ENCODE measurements at regions not wholly inside any gene's neighbourhood (a gene's known extent, or its start where the extent isn't known, plus 50 kb on each side); places are given as distances from the start of the nearest gene placed in this dataset.

- Mint-ChIP-seq H3K9me3 (peaks cover 16% of the 10 kb centered on the region), H3K27me3 (ENCODE audit: low read depth, poor library complexity) (peaks cover 6% of the 10 kb centered on the region), H3K4me1 (peaks cover 7% of the 10 kb centered on the region), H3K36me3 (ENCODE audit: low read depth) (no peaks in the 10 kb centered on the region), H3K4me3 (no peak overlapping the region), H3K27ac (no peak overlapping the region)
- DNase-seq, result no peak
- no peak for TF ChIP-seq CTCF (IDR thresholded peaks at IDR 0.05)
These were observed 257.7 kb upstream of the SPOCK3 start for GRCh38 chr4:167492007-167492406.

- Mint-ChIP-seq H3K36me3 (ENCODE audit: low read depth) (no peaks in the 10 kb centered on the region), H3K4me1 (no peaks in the 10 kb centered on the region), H3K9me3 (peaks cover 6% of the 10 kb centered on the region), H3K27ac (no peak overlapping the region), H3K27me3 (ENCODE audit: low read depth, poor library complexity) (no peaks in the 10 kb centered on the region), H3K4me3 (no peak overlapping the region)
- no peak for TF ChIP-seq CTCF (IDR thresholded peaks at IDR 0.05)
- no peak for DNase-seq
These were observed 275.3 kb upstream of the SPOCK3 start for GRCh38 chr4:167509551-167509950.

- Mint-ChIP-seq H3K9me3 (no peaks in the 10 kb centered on the region), H3K27ac (no peak overlapping the region), H3K36me3 (ENCODE audit: low read depth) (no peaks in the 10 kb centered on the region), H3K4me3 (no peak overlapping the region), H3K27me3 (ENCODE audit: low read depth, poor library complexity) (peaks cover 3% of the 10 kb centered on the region), H3K4me1 (no peaks in the 10 kb centered on the region)
- TF ChIP-seq CTCF (IDR thresholded peaks at IDR 0.05), result no peak
- no peak for DNase-seq
These were observed 289.8 kb upstream of the SPOCK3 start for GRCh38 chr4:167524091-167524490.

GRCh38 chr4:167537761-167538160 lies 303.5 kb upstream of the SPOCK3 start:
- no peak overlapping the region for H3K4me3 Mint-ChIP-seq
- no peak for DNase-seq

GRCh38 chr4:167541286-167541685 lies 307.0 kb upstream of the SPOCK3 start:
- H3K27ac Mint-ChIP-seq, result no peak overlapping the region
- no peaks in the 10 kb centered on the region for H3K4me1 Mint-ChIP-seq
- H3K4me3 Mint-ChIP-seq, result no peak overlapping the region
- H3K36me3 Mint-ChIP-seq (ENCODE audit: low read depth), result no peaks in the 10 kb centered on the region
- H3K27me3 Mint-ChIP-seq (ENCODE audit: low read depth, poor library complexity), result no peaks in the 10 kb centered on the region
- no peak for TF ChIP-seq CTCF (IDR thresholded peaks at IDR 0.05)
- no peak for DNase-seq
- no peaks in the 10 kb centered on the region for H3K9me3 Mint-ChIP-seq

More at GRCh38 chr4:167537761-167538160, 303.5 kb upstream of the SPOCK3 start:
- Mint-ChIP-seq H3K27ac (no peak overlapping the region), H3K4me1 (no peaks in the 10 kb centered on the region), H3K9me3 (no peaks in the 10 kb centered on the region), H3K27me3 (ENCODE audit: low read depth, poor library complexity) (no peaks in the 10 kb centered on the region), H3K36me3 (ENCODE audit: low read depth) (no peaks in the 10 kb centered on the region)
- TF ChIP-seq CTCF (IDR thresholded peaks at IDR 0.05), result no peak

GRCh38 chr4:167544391-167544790 lies 310.1 kb upstream of the SPOCK3 start:
- no peaks in the 10 kb centered on the region for H3K27me3 Mint-ChIP-seq (ENCODE audit: low read depth, poor library complexity)

More at GRCh38 chr4:167544391-167544790, 310.1 kb upstream of the SPOCK3 start:
- H3K4me1 Mint-ChIP-seq, result no peaks in the 10 kb centered on the region
- no peaks in the 10 kb centered on the region for H3K9me3 Mint-ChIP-seq
- no peaks in the 10 kb centered on the region for H3K36me3 Mint-ChIP-seq (ENCODE audit: low read depth)
- no peak for TF ChIP-seq CTCF (IDR thresholded peaks at IDR 0.05)
- no peak for DNase-seq
- no peak overlapping the region for H3K4me3 Mint-ChIP-seq
- no peak overlapping the region for H3K27ac Mint-ChIP-seq

Data from nephron progenitor cell (in vitro differentiated cells).